ENCODE measurements at regions not wholly inside any gene's neighbourhood (a gene's known extent, or its start where the extent isn't known, plus 50 kb on each side); places are given as distances from the start of the nearest gene placed in this dataset.
"Not testable (repeated sequence)": the region's sequence is repeated elsewhere in the genome, so short reads cannot be mapped to it uniquely, and the experiment has no call there.

DNA sequence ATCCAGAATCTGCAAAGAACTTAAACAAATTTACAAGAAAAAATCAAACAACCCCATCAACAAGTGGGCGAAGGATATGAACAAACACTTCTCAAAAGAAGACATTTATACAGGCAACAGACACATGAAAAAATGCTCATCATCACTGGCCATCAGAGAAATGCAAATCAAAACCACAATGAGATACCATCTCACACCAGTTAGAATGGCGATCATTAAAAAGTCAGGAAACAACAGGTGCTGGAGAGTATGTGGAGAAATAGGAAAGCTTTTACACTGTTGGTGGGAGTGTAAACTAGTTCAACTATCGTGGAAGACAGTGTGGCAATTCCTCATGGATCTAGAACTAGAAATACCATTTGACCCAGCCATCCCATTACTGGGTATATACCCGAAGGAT lies 121.4 kb upstream of the RGS6 start:
- H3K9me3 ChIP-seq (ENCODE audit: low read length); H3K36me3 ChIP-seq (ENCODE audit: insufficient read depth, low read length); H3K4me3 ChIP-seq (ENCODE audit: low read depth, low read length, poor library complexity, severe bottlenecking); DNase-seq (ENCODE audit: low spot score); H3K9me2 ChIP-seq (ENCODE audit: insufficient read depth, low read length); H3K79me2 ChIP-seq (ENCODE audit: insufficient read depth, low read depth, low read length); BruUV-seq (replicated peaks); CTCF ChIA-PET (ENCODE audit: unreplicated experiment); H2AFZ ChIP-seq (ENCODE audit: low read length); H3K4me2 ChIP-seq (ENCODE audit: low read length); H3K4me1 ChIP-seq (ENCODE audit: insufficient read depth, low read length, poor library complexity, severe bottlenecking); intact Hi-C loops (cut with micrococcal nuclease; ENCODE audit: unreplicated experiment); POLR2A ChIA-PET; H4K20me1 ChIP-seq (ENCODE audit: insufficient read depth, low read length); H3K27ac ChIP-seq (ENCODE audit: low read depth, low read length, poor library complexity, severe bottlenecking): not testable (repeated sequence)

DNA sequence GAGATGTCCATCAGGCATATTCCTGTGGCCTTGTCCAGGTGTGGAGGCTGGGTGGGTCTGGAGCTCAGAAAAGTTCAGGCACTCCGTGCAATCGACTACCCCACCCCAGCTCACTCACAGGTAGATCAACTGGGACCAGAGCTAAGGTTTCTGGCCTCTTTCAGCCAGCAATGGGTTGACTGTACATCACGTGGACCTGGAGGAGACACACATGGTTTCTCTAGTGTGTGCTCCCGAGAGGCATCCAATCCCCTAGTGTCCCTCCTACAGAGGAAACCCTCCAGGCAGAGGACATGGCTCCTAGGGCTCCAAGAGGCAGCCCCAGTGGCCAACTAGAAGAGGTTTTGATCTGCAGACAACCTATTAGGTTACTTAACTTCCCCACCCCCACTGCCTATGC lies 119.5 kb upstream of the RGS6 start:
- DNase-seq (ENCODE audit: low spot score) = no peak
- TF ChIP-seq, protein P1, sequence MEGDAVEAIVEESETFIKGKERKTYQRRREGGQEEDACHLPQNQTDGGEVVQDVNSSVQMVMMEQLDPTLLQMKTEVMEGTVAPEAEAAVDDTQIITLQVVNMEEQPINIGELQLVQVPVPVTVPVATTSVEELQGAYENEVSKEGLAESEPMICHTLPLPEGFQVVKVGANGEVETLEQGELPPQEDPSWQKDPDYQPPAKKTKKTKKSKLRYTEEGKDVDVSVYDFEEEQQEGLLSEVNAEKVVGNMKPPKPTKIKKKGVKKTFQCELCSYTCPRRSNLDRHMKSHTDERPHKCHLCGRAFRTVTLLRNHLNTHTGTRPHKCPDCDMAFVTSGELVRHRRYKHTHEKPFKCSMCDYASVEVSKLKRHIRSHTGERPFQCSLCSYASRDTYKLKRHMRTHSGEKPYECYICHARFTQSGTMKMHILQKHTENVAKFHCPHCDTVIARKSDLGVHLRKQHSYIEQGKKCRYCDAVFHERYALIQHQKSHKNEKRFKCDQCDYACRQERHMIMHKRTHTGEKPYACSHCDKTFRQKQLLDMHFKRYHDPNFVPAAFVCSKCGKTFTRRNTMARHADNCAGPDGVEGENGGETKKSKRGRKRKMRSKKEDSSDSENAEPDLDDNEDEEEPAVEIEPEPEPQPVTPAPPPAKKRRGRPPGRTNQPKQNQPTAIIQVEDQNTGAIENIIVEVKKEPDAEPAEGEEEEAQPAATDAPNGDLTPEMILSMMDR (conservative IDR thresholded peaks at IDR 0.05; ENCODE audit: low read length) = no peak
- no peak for TF ChIP-seq EZH2phosphoT487 (IDR thresholded peaks at IDR 0.05; ENCODE audit: borderline replicate concordance, low read depth, low read length)
- Histone ChIP-seq H2AFZ (ENCODE audit: low read length) (no peak overlapping the region), H3K36me3 (ENCODE audit: insufficient read depth, low read length) (no peaks in the 10 kb centered on the region), H3K9me2 (ENCODE audit: insufficient read depth, low read length) (no peaks in the 10 kb centered on the region), H4K20me1 (ENCODE audit: insufficient read depth, low read length) (no peaks in the 10 kb centered on the region), H3K4me3 (ENCODE audit: low read depth, low read length, poor library complexity, severe bottlenecking) (no peak overlapping the region), H3K79me2 (ENCODE audit: insufficient read depth, low read depth, low read length) (no peaks in the 10 kb centered on the region), H3K4me2 (ENCODE audit: low read length) (no peak overlapping the region), H3K27ac (ENCODE audit: low read depth, low read length, poor library complexity, severe bottlenecking) (no peak overlapping the region), H3K9me3 (ENCODE audit: low read length) (no peaks in the 10 kb centered on the region), H3K4me1 (ENCODE audit: insufficient read depth, low read length, poor library complexity, severe bottlenecking) (no peaks in the 10 kb centered on the region)
- no TSS peak for BruUV-seq (replicated peaks)
- ChIA-PET CTCF (ENCODE audit: unreplicated experiment) (no interaction called here), POLR2A (no interaction called here)
- intact Hi-C loops (cut with micrococcal nuclease; ENCODE audit: unreplicated experiment) = no loop called here

DNA sequence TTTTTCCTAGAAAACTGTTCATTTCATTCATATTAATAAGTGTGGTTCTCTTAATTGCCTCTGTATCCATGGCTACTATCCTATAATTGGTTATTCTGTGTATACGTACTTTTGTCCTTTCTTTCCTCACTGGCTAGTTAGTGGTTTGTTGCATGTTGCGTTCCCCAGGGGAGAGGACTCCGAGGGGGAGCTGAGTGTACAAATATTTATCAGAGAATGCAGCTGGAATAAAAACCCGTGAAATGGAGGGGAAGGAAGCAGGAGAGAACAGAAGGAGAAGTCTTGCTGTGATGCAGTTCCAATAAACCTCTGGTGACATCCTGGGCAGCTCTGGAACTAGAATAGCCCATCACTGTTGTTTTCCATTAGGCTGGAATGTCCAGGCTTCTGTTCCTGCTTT lies 117.1 kb upstream of the RGS6 start:
- no peaks in the 10 kb centered on the region for H4K20me1 ChIP-seq (ENCODE audit: insufficient read depth, low read length)
- no peaks in the 10 kb centered on the region for H3K9me3 ChIP-seq (ENCODE audit: low read length)
- no peak overlapping the region for H2AFZ ChIP-seq (ENCODE audit: low read length)
- CTCF ChIA-PET (ENCODE audit: unreplicated experiment) = no interaction called here
- no peak for DNase-seq (ENCODE audit: low spot score)
- no peak for TF ChIP-seq EZH2phosphoT487 (IDR thresholded peaks at IDR 0.05; ENCODE audit: borderline replicate concordance, low read depth, low read length)
- TF ChIP-seq, protein P1 (conservative IDR thresholded peaks at IDR 0.05; ENCODE audit: low read length) = no peak
- intact Hi-C loops (cut with micrococcal nuclease; ENCODE audit: unreplicated experiment) = no loop called here
- H3K27ac ChIP-seq (ENCODE audit: low read depth, low read length, poor library complexity, severe bottlenecking) = no peak overlapping the region
- H3K79me2 ChIP-seq (ENCODE audit: insufficient read depth, low read depth, low read length) = no peaks in the 10 kb centered on the region
- H3K9me2 ChIP-seq (ENCODE audit: insufficient read depth, low read length) = no peaks in the 10 kb centered on the region
- BruUV-seq (replicated peaks) = no TSS peak
- H3K36me3 ChIP-seq (ENCODE audit: insufficient read depth, low read length) = no peaks in the 10 kb centered on the region
- no peak overlapping the region for H3K4me2 ChIP-seq (ENCODE audit: low read length)
- POLR2A ChIA-PET = no interaction called here
- no peak overlapping the region for H3K4me3 ChIP-seq (ENCODE audit: low read depth, low read length, poor library complexity, severe bottlenecking)
- no peaks in the 10 kb centered on the region for H3K4me1 ChIP-seq (ENCODE audit: insufficient read depth, low read length, poor library complexity, severe bottlenecking)
